OCI-LY1 (cell line): ENCODE measurements at regions not wholly inside any gene's neighbourhood (a gene's known extent, or its start where the extent isn't known, plus 50 kb on each side); places are given as distances from the start of the nearest gene placed in this dataset.

ENCODE experiments used
- H2AFZ ChIP-seq: fragments of 200-600 bp; sonication (generic), shearing (Covaris generic); 2 replicates; pipeline ENCODE4 v1.6.0; 2014; ENCODE audit warnings: antibody characterized with exemption, mild to moderate bottlenecking, low read length
- H3F3A ChIP-seq: fragments of 200-600 bp; sonication (generic), shearing (Covaris generic); 2 replicates; pipeline ENCODE4 v1.6.0; 2014; ENCODE audit warnings: mild to moderate bottlenecking, antibody characterized with exemption, low read length, moderate library complexity; ENCODE audit not compliant: insufficient read depth
- H3K27ac ChIP-seq: fragments of 200-600 bp; sonication (generic); 2 replicates; pipeline ENCODE4 v1.5.1; 2014; ENCODE audit warnings: low read length, mixed run types, mild to moderate bottlenecking, low read depth; ENCODE audit not compliant: poor library complexity, severe bottlenecking
- H3K27me3 ChIP-seq: fragments of 200-600 bp; sonication (generic); 2 replicates; pipeline ENCODE4 v1.6.0; 2014; ENCODE audit warnings: antibody characterized with exemption, mild to moderate bottlenecking, low read length, moderate library complexity; ENCODE audit not compliant: insufficient read depth
- H3K36me3 ChIP-seq: fragments of 200-600 bp; sonication (generic); 2 replicates; pipeline ENCODE4 v1.6.1; 2014; ENCODE audit warnings: mild to moderate bottlenecking, antibody characterized with exemption, low read length, moderate library complexity, mixed read lengths; ENCODE audit not compliant: insufficient read depth
- H3K4me1 ChIP-seq: fragments of 200-600 bp; sonication (generic); 2 replicates; pipeline ENCODE4 v1.5.1; 2014; ENCODE audit warnings: mild to moderate bottlenecking, low read length, moderate library complexity; ENCODE audit not compliant: insufficient read depth, severe bottlenecking
- H3K4me2 ChIP-seq: fragments of 200-600 bp; sonication (generic), shearing (Covaris generic); 2 replicates; pipeline ENCODE4 v1.6.1; 2014; ENCODE audit warnings: low read length
- H3K4me3 ChIP-seq: fragments of 200-600 bp; sonication (generic); 2 replicates; pipeline ENCODE4 v1.5.1; 2014; ENCODE audit warnings: low read length, low read depth, mild to moderate bottlenecking, mixed read lengths; ENCODE audit not compliant: poor library complexity, severe bottlenecking
- H3K79me2 ChIP-seq: fragments of 200-600 bp; shearing (Covaris generic); 2 replicates; pipeline ENCODE4 v1.6.1; 2016; ENCODE audit warnings: mixed run types, low read length, mixed read lengths; ENCODE audit not compliant: insufficient read depth
- H3K9ac ChIP-seq: fragments of 200-600 bp; sonication (generic), shearing (Covaris generic); 2 replicates; pipeline ENCODE4 v1.6.1; 2014; ENCODE audit warnings: mild to moderate bottlenecking, low read length, mixed read lengths
- H3K9me2 ChIP-seq: fragments of 200-600 bp; sonication (generic), shearing (Covaris generic); 2 replicates; pipeline ENCODE4 v1.6.1; 2014; ENCODE audit warnings: low read depth, mild to moderate bottlenecking, low read length, mixed read lengths
- H3K9me3 ChIP-seq: fragments of 200-600 bp; shearing (Covaris generic); 2 replicates; pipeline ENCODE4 v1.6.1; 2014; ENCODE audit warnings: low read length, mixed read lengths
- H4K20me1 ChIP-seq: fragments of 200-600 bp; sonication (generic), shearing (Covaris generic); 2 replicates; pipeline ENCODE4 v1.6.0; 2016; ENCODE audit warnings: mild to moderate bottlenecking, low read length; ENCODE audit not compliant: insufficient read depth
- CTCF ChIP-seq: fragments of 200-600 bp; sonication (generic), shearing (Covaris generic); IDR thresholded peaks from 2 replicates; pipeline ENCODE4 v1.5.1; 2017; ENCODE audit warnings: mild to moderate bottlenecking, antibody characterized with exemption, low read length, moderate library complexity, mixed read lengths
- EZH2 ChIP-seq: fragments of 200-600 bp; sonication (generic), shearing (Covaris generic); IDR thresholded peaks from 2 replicates; pipeline ENCODE4 v1.8.0; 2017; ENCODE audit warnings: borderline replicate concordance, mixed run types, mild to moderate bottlenecking, antibody characterized with exemption, low read length, moderate library complexity, mixed read lengths

- H3K4me2 ChIP-seq, result no peak overlapping the region
- no peaks in the 10 kb centered on the region for H4K20me1 ChIP-seq
- H3K4me1 ChIP-seq, result no peaks in the 10 kb centered on the region
- H3K4me3 ChIP-seq, result no peak overlapping the region
- no peak overlapping the region for H3K27ac ChIP-seq
- H3K36me3 ChIP-seq, result no peaks in the 10 kb centered on the region
- no peaks in the 10 kb centered on the region for H3K9me2 ChIP-seq
- no peak overlapping the region for H2AFZ ChIP-seq
- no peaks in the 10 kb centered on the region for H3K9me3 ChIP-seq
- no peaks in the 10 kb centered on the region for H3K27me3 ChIP-seq
- no peaks in the 10 kb centered on the region for H3K79me2 ChIP-seq
- no peak overlapping the region for H3K9ac ChIP-seq
- TF ChIP-seq EZH2 (no peak), CTCF (no peak)
- H3F3A ChIP-seq, result no peaks in the 10 kb centered on the region; the same call in 1 of the 2 replicates
Observed at GRCh38 chr3:35336601-35337000, 302.7 kb upstream of the ARPP21 start.

- Histone ChIP-seq H3K27me3 (no peaks in the 10 kb centered on the region), H3K9ac (no peak overlapping the region), H3K4me1 (no peaks in the 10 kb centered on the region)
Observed at GRCh38 chr3:35338186-35338585, 301.1 kb upstream of the ARPP21 start.

GRCh38 chr3:35380196-35380595 lies 259.1 kb upstream of the ARPP21 start:
- no peaks in the 10 kb centered on the region for H3F3A ChIP-seq
- TF ChIP-seq EZH2 (no peak), CTCF (no peak)
- H3K79me2 ChIP-seq, result no peaks in the 10 kb centered on the region
- H3K9ac ChIP-seq, result no peak overlapping the region
- no peak overlapping the region for H3K4me3 ChIP-seq
- no peaks in the 10 kb centered on the region for H3K27me3 ChIP-seq
- H3K9me3 ChIP-seq, result no peaks in the 10 kb centered on the region
- no peak overlapping the region for H3K27ac ChIP-seq
- H2AFZ ChIP-seq, result no peak overlapping the region
- H3K36me3 ChIP-seq, result no peaks in the 10 kb centered on the region
- H3K9me2 ChIP-seq, result no peaks in the 10 kb centered on the region
- H3K4me2 ChIP-seq, result no peak overlapping the region
- no peaks in the 10 kb centered on the region for H4K20me1 ChIP-seq
- H3K4me1 ChIP-seq, result peaks cover 15% of the 10 kb centered on the region

More at GRCh38 chr3:35338186-35338585, 301.1 kb upstream of the ARPP21 start:
- no peaks in the 10 kb centered on the region for H3K36me3 ChIP-seq
- no peaks in the 10 kb centered on the region for H3K9me3 ChIP-seq
- H3K27ac ChIP-seq, result no peak overlapping the region
- no peaks in the 10 kb centered on the region for H3K9me2 ChIP-seq
- no peak overlapping the region for H3K4me2 ChIP-seq
- H3K4me3 ChIP-seq, result no peak overlapping the region
- no peaks in the 10 kb centered on the region for H4K20me1 ChIP-seq
- TF ChIP-seq EZH2 (no peak), CTCF (no peak)
- no peaks in the 10 kb centered on the region; the same call in 1 of the 2 replicates for H3F3A ChIP-seq
- H3K79me2 ChIP-seq, result no peaks in the 10 kb centered on the region
- no peak overlapping the region for H2AFZ ChIP-seq
